Activated naive CD4-positive, alpha-beta T cell treated with Interleukin-2 at 50 U/mL for 16 hours (primary cell): ENCODE measurements at regions not wholly inside any gene's neighbourhood (a gene's known extent, or its start where the extent isn't known, plus 50 kb on each side); places are given as distances from the start of the nearest gene placed in this dataset.

Experiments
- DNase-seq: peaks from one replicate; pipeline ENCODE4 v3.0.0-alpha.2; 2020

- no peak for DNase-seq
These were observed 315.8 kb downstream of the SH3GL2 start for GRCh38 chr9:17894501-17895160.

GRCh38 chr9:17900606-17901005 is 321.7 kb downstream of the SH3GL2 start:
- no peak for DNase-seq

GRCh38 chr9:17905366-17905765 is 326.5 kb downstream of the SH3GL2 start:
- no peak for DNase-seq

- no peak for DNase-seq
These were observed 326.9 kb downstream of the SH3GL2 start for GRCh38 chr9:17905781-17906175.

GRCh38 chr9:17906176-17906840 is 327.4 kb downstream of the SH3GL2 start:
- no peak for DNase-seq

- no peak for DNase-seq
These were observed 328.2 kb downstream of the SH3GL2 start for GRCh38 chr9:17906841-17907778.

- no peak for DNase-seq
These were observed 329.1 kb downstream of the SH3GL2 start for GRCh38 chr9:17907779-17908508.

- no peak for DNase-seq
These were observed 347.4 kb downstream of the SH3GL2 start for GRCh38 chr9:17926246-17926645.

GRCh38 chr9:17927616-17928015 is 348.8 kb downstream of the SH3GL2 start:
- DNase-seq = no peak

- DNase-seq = no peak
These were observed 349.4 kb downstream of the SH3GL2 start for GRCh38 chr9:17928228-17928627.

- no peak for DNase-seq
These were observed 349.9 kb downstream of the SH3GL2 start for GRCh38 chr9:17928768-17929167.

- DNase-seq = no peak
These were observed 350.6 kb downstream of the SH3GL2 start for GRCh38 chr9:17929506-17929905.

GRCh38 chr9:17930071-17930470 is 351.2 kb downstream of the SH3GL2 start:
- DNase-seq = no peak

- no peak for DNase-seq
These were observed 357.5 kb downstream of the SH3GL2 start for GRCh38 chr9:17936365-17936764.

GRCh38 chr9:17938035-17938655 is 359.3 kb downstream of the SH3GL2 start:
- DNase-seq = no peak

GRCh38 chr9:17942498-17942897 is 363.6 kb downstream of the SH3GL2 start:
- no peak for DNase-seq

- DNase-seq = no peak
These were observed 376.5 kb downstream of the SH3GL2 start for GRCh38 chr9:17955409-17955808.

GRCh38 chr9:17958363-17958762 is 379.5 kb downstream of the SH3GL2 start:
- no peak for DNase-seq

- no peak for DNase-seq
These were observed 383.9 kb downstream of the SH3GL2 start for GRCh38 chr9:17962747-17963146.

- no peak for DNase-seq
These were observed 384.6 kb downstream of the SH3GL2 start for GRCh38 chr9:17963498-17963897.

GRCh38 chr9:17967731-17968130 is 388.9 kb downstream of the SH3GL2 start:
- no peak for DNase-seq

- DNase-seq = no peak
These were observed 390.4 kb downstream of the SH3GL2 start for GRCh38 chr9:17969232-17969631.

- DNase-seq = no peak
These were observed 391.4 kb downstream of the SH3GL2 start for GRCh38 chr9:17970277-17970676.
